ENCODE measurements at regions not wholly inside any gene's neighbourhood (a gene's known extent, or its start where the extent isn't known, plus 50 kb on each side); places are given as distances from the start of the nearest gene placed in this dataset.

DNA sequence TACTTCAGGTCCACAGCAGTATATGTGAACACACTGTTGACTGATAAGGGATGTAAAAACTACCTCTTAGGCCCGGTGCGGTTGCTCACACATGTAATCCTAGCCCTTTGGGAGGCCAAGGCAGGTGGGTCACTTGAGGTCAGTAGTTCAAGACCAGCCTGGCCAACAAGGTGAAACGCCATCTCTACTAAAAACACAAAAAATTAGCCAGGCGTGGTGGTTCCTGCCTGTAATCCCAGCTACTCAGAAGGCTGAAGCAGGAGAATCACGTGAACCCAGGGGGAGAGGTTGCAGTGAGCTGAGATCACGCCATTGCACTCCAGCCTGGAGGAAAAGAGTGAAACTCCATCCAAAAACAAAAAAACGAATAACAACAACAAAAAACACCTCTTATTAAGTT, 194.6 kb upstream of the KCNMB2 start:
- no peaks in the 10 kb centered on the region for H3K9me1 ChIP-seq (replicated peaks; ENCODE audit: control insufficient read depth, extremely low read depth, insufficient read depth, low read length)
- H3K4me3 ChIP-seq (replicated peaks in 1 of 3; ENCODE audit: insufficient read depth in 1 of 3, low read depth in 1 of 3, low read length in 3 of 3): no peak overlapping the region
- ChIA-PET POLR2A (no interaction called here), CTCF (no interaction called here)
- BruUV-seq (replicated peaks): no TSS peak
- H2AFZ ChIP-seq (ENCODE audit: low read depth, low read length): no peak overlapping the region
- no peaks in the 10 kb centered on the region for H3K79me2 ChIP-seq (ENCODE audit: control insufficient read depth, insufficient read depth, low read length)
- no peak overlapping the region for H3K9ac ChIP-seq (replicated peaks; ENCODE audit: extremely low read depth, insufficient read depth, low read length)
- dilution Hi-C loops (cut with MboI; ENCODE audit: extremely low pct_ligation_motif_present, low sequenced_read_pairs) (no loop called here), intact Hi-C loops (cut with micrococcal nuclease) (no loop called here)
- H3K36me3 ChIP-seq (ENCODE audit: control insufficient read depth in 2 of 2, extremely low read depth in 1 of 2, insufficient read depth in 2 of 2, low read length in 2 of 2): no peaks in the 10 kb centered on the region
- no peaks in the 10 kb centered on the region for H4K20me1 ChIP-seq (replicated peaks; ENCODE audit: control insufficient read depth, extremely low read depth, insufficient read depth, low read length)
- TF ChIP-seq POLR2AphosphoS5 (IDR thresholded peaks at IDR 0.05; ENCODE audit: insufficient read depth, low read depth, low read length) (no peak), FOS (IDR thresholded peaks at IDR 0.05; ENCODE audit: borderline replicate concordance, insufficient read depth, low read length) (no peak), POLR2A (IDR thresholded peaks at IDR 0.05; ENCODE audit: low read depth, low read length) (no peak), EZH2 (IDR thresholded peaks at IDR 0.05; ENCODE audit: borderline replicate concordance, low read depth, low read length, severe bottlenecking) (no peak), JUN (IDR thresholded peaks at IDR 0.05; ENCODE audit: borderline replicate concordance, insufficient read depth, insufficient read length, low read depth) (no peak), MYC (IDR thresholded peaks at IDR 0.05; ENCODE audit: low read depth, low read length) (no peak), GATA2 (IDR thresholded peaks at IDR 0.05; ENCODE audit: insufficient read depth, insufficient read length, low read depth, low read length) (no peak)
- TF ChIP-seq, protein P1, sequence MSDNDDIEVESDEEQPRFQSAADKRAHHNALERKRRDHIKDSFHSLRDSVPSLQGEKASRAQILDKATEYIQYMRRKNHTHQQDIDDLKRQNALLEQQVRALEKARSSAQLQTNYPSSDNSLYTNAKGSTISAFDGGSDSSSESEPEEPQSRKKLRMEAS (IDR thresholded peaks at IDR 0.05; ENCODE audit: insufficient read depth, insufficient read length): no peak
- TF ChIP-seq, protein P2, sequence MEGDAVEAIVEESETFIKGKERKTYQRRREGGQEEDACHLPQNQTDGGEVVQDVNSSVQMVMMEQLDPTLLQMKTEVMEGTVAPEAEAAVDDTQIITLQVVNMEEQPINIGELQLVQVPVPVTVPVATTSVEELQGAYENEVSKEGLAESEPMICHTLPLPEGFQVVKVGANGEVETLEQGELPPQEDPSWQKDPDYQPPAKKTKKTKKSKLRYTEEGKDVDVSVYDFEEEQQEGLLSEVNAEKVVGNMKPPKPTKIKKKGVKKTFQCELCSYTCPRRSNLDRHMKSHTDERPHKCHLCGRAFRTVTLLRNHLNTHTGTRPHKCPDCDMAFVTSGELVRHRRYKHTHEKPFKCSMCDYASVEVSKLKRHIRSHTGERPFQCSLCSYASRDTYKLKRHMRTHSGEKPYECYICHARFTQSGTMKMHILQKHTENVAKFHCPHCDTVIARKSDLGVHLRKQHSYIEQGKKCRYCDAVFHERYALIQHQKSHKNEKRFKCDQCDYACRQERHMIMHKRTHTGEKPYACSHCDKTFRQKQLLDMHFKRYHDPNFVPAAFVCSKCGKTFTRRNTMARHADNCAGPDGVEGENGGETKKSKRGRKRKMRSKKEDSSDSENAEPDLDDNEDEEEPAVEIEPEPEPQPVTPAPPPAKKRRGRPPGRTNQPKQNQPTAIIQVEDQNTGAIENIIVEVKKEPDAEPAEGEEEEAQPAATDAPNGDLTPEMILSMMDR (IDR thresholded peaks at IDR 0.05; ENCODE audit: extremely low read depth in 1 of 2, insufficient read depth in 1 of 2, low read depth in 1 of 2, low read length in 2 of 2): no peak
- no peaks in the 10 kb centered on the region for H3K27me3 ChIP-seq (ENCODE audit: control insufficient read depth in 2 of 2, insufficient read depth in 2 of 2, low read length in 2 of 2)
- H3K4me2 ChIP-seq (ENCODE audit: insufficient read depth, low read length): no peak overlapping the region
- DNase-seq (ENCODE audit: low read depth, low spot score) (no peak), FAIRE-seq (no peak)
- H3K4me1 ChIP-seq (ENCODE audit: control insufficient read depth, extremely low read depth, insufficient read depth, low read length): no peaks in the 10 kb centered on the region
- no peaks in the 10 kb centered on the region for H3K9me3 ChIP-seq (replicated peaks; ENCODE audit: control insufficient read depth, insufficient read depth, low read length)
- no peak overlapping the region for H3K27ac ChIP-seq (ENCODE audit: insufficient read depth, low read depth, low read length)
